Loucy (cell line): ENCODE measurements at regions not wholly inside any gene's neighbourhood (a gene's known extent, or its start where the extent isn't known, plus 50 kb on each side); places are given as distances from the start of the nearest gene placed in this dataset.

Experiments used
- EZH2phosphoT487 ChIP-seq: fragments of 200-600 bp; IDR thresholded peaks from 2 replicates; pipeline ENCODE4 v1.6.1; 2018; ENCODE audit warnings: antibody characterized with exemption, mild to moderate bottlenecking, moderate library complexity, borderline replicate concordance
- TF ChIP-seq, protein P1 (sequence below): fragments of 200-600 bp; sonication (generic); conservative IDR thresholded peaks from 2 replicates; pipeline ENCODE4 v1.5.1; 2014; ENCODE audit warnings: mild to moderate bottlenecking, antibody characterized with exemption, low read length

DNA sequence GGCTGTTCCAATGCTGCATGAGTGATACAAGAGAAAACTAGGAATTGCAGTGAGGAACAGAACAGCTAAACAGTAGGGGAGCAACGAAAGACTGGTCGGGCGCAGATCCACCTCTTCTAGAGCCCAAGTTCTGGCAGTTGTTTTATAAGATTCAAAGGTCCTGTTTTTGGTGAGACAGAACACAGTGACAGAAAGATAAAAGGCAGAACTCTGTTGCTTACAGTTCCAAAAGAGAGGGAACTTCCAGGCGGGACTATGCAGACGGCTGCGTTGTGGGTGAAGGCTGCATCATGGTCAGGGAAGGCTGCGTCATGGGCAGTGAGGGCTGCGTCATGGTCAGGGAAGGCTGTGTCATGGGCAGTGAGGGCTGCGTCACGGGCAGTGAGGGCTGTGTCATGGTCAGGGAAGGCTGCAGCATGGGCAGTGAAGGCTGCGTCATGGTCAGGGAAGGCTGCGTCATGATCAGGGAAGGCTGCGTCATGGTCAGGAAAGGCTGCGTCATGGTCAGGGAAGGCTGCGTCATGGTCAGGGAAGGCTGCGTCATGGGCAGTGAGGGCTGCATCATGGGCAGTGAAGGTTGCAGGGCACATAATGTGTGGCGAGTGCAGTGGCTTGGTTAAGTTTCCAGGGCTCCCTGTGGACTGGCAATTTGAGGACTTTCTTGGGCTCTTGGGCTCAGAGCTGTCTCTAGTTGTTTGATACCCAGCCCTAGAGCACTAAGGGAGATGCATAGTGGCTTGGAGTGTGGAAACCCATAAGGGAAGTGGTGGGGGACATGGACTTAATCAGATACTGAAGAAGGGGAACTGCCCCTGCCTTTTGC, 619.9 kb downstream of the AACS start:
- TF ChIP-seq, protein P1, sequence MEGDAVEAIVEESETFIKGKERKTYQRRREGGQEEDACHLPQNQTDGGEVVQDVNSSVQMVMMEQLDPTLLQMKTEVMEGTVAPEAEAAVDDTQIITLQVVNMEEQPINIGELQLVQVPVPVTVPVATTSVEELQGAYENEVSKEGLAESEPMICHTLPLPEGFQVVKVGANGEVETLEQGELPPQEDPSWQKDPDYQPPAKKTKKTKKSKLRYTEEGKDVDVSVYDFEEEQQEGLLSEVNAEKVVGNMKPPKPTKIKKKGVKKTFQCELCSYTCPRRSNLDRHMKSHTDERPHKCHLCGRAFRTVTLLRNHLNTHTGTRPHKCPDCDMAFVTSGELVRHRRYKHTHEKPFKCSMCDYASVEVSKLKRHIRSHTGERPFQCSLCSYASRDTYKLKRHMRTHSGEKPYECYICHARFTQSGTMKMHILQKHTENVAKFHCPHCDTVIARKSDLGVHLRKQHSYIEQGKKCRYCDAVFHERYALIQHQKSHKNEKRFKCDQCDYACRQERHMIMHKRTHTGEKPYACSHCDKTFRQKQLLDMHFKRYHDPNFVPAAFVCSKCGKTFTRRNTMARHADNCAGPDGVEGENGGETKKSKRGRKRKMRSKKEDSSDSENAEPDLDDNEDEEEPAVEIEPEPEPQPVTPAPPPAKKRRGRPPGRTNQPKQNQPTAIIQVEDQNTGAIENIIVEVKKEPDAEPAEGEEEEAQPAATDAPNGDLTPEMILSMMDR: no peak
- TF ChIP-seq EZH2phosphoT487: no peak
